SJCRH30 (cell line): ENCODE measurements at regions not wholly inside any gene's neighbourhood (a gene's known extent, or its start where the extent isn't known, plus 50 kb on each side); places are given as distances from the start of the nearest gene placed in this dataset.

ENCODE experiments used
- DNase-seq, 2 experiments: peaks; one replicate each; pipeline ENCODE4 v3.0.0-alpha.2; 2015 to 2020
- H3K27ac ChIP-seq: fragments of 250-450 bp; sonication (Bioruptor Pico); 2 replicates; pipeline ENCODE4 v1.5.1; 2020; ENCODE audit warnings: mild to moderate bottlenecking, moderate library complexity
- H3K27me3 ChIP-seq: fragments of 250-450 bp; sonication (Bioruptor Pico); 2 replicates; pipeline ENCODE4 v1.5.1; 2020; ENCODE audit warnings: mild to moderate bottlenecking, moderate library complexity
- H3K36me3 ChIP-seq: fragments of 250-450 bp; sonication (Bioruptor Pico); 2 replicates; pipeline ENCODE4 v1.5.1; 2020; ENCODE audit warnings: mild to moderate bottlenecking, moderate library complexity
- H3K4me1 ChIP-seq: fragments of 250-450 bp; sonication (Bioruptor Pico); 2 replicates; pipeline ENCODE4 v1.5.1; 2020; ENCODE audit warnings: mild to moderate bottlenecking, moderate library complexity
- H3K4me3 ChIP-seq: fragments of 250-450 bp; sonication (Bioruptor Pico); 2 replicates; pipeline ENCODE4 v1.5.1; 2020; ENCODE audit warnings: mild to moderate bottlenecking, moderate library complexity
- H3K9me3 ChIP-seq: fragments of 250-450 bp; sonication (Bioruptor Pico); replicated peaks from 2 replicates; pipeline ENCODE4 v1.5.1; 2020; ENCODE audit warnings: mild to moderate bottlenecking, moderate library complexity

- no peak for DNase-seq
- Histone ChIP-seq H3K4me3 (no peak overlapping the region), H3K36me3 (no peaks in the 10 kb centered on the region), H3K9me3 (no peaks in the 10 kb centered on the region), H3K4me1 (no peaks in the 10 kb centered on the region), H3K27me3 (peaks cover 3% of the 10 kb centered on the region; the same call in 1 of the 2 replicates), H3K27ac (no peak overlapping the region)
Measured at GRCh38 chr15:97876281-97876675, 84.2 kb upstream of the ARRDC4 start.

DNA sequence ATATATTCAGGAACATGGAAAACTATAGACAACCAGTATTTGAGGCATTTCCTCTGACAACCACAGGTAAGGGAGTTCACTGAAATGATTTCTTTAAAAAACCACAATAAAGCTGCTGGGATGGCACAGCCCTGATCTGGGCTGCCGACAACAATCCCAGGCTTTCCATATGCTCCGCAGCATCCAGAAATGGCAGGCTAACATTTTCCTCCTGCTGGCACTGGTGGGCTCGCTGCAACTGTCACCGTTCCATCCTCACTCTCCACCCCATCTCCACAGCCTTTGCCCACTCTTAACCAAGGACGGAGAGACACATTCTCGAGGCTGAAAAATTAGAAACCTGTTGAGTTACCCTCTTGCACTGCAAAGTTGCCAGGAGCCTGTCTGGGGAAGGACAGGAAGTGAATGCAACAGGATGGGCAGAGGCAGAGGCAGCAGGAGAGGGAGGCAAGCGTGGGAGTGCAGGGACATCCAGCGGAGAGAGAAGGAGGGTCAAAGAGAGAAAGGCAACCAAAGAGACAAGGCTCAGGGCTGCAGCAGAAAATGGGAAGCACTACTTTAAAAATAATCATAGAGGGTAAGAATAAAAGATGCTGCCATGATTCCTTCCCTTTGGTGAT is 79.0 kb upstream of the ARRDC4 start:
- no peaks in the 10 kb centered on the region for H3K4me1 ChIP-seq
- H3K4me3 ChIP-seq: no peak overlapping the region
- H3K27me3 ChIP-seq: peaks cover 3% of the 10 kb centered on the region; the same call in 1 of the 2 replicates
- no peak overlapping the region for H3K27ac ChIP-seq
- H3K9me3 ChIP-seq: no peaks in the 10 kb centered on the region
- no peaks in the 10 kb centered on the region for H3K36me3 ChIP-seq
- DNase-seq: no peak

- no peaks in the 10 kb centered on the region for H3K36me3 ChIP-seq
- no peak overlapping the region for H3K4me3 ChIP-seq
- no peaks in the 10 kb centered on the region for H3K4me1 ChIP-seq
- no peak for DNase-seq
- H3K27ac ChIP-seq: no peak overlapping the region
- no peaks in the 10 kb centered on the region for H3K9me3 ChIP-seq
- H3K27me3 ChIP-seq: peaks cover under 1% of the 10 kb centered on the region; the same call in 1 of the 2 replicates
Measured at GRCh38 chr15:97884513-97885131, 75.9 kb upstream of the ARRDC4 start.

DNA sequence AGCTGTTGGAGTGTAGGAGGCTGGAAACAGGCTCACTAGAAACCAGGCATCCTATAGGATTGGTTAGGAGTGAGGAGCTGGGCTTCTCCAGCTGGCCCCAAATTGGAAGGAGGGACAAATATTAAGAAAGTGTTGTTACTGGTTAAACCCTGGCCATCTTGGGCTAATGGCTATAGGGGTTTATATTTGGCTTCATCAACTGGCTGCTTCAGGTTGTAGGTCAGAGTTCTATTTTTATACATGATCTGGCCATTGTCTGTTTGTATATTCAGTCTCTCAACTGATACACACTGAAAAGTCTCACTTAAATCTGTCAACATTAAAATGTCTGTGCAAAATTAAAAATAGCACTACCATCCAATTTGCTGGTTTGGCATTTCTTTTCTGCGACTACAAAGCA is 70.2 kb upstream of the ARRDC4 start:
- Histone ChIP-seq H3K27ac (no peak overlapping the region), H3K27me3 (no peaks in the 10 kb centered on the region), H3K9me3 (no peaks in the 10 kb centered on the region), H3K4me1 (no peaks in the 10 kb centered on the region), H3K36me3 (no peaks in the 10 kb centered on the region), H3K4me3 (no peak overlapping the region)
- DNase-seq: no peak

DNA sequence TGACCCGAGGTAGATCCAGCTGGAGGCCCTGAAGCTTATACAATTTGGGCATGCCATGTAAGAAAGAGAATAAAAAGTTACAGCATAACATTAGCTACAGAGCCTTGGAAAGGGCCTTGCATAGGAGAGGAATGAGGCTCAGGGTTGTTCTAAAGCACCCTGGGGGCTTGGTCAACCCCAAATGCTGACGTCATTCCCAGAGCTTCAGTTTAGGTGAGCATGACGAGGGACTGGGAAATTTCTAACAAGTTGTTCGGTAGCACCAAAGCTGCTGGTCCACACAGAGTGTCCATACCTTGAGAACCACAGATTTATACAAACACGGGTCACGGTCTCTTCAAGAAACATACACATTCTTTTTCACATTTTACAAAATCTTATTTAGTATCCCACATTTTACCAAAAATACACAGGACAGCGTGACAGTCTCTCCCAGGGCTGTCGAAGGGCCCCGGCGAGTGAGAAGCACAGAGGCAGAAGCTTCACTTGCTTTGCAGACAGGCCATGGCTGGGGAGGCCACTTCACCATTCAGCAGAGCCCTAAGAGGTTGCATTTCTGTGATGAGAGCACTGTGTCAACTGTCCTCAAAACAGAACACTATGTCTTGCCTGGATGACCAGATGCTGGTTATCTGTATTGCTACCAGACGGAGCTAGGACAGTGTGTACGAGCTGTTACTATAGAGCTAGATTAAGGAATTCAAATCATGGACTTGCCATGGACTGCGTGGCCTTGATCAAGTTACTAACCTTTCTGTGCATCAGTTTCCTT is 68.2 kb upstream of the ARRDC4 start:
- H3K9me3 ChIP-seq: no peaks in the 10 kb centered on the region
- no peak overlapping the region for H3K27ac ChIP-seq
- H3K36me3 ChIP-seq: no peaks in the 10 kb centered on the region
- H3K27me3 ChIP-seq: no peaks in the 10 kb centered on the region
- no peak overlapping the region for H3K4me3 ChIP-seq
- H3K4me1 ChIP-seq: no peaks in the 10 kb centered on the region
- no peak for DNase-seq

GRCh38 chr15:97893967-97894366 is 66.5 kb upstream of the ARRDC4 start:
- peaks cover 7% of the 10 kb centered on the region; the same call in 1 of the 2 replicates for H3K27me3 ChIP-seq
- H3K4me1 ChIP-seq: no peaks in the 10 kb centered on the region
- no peak for DNase-seq
- no peaks in the 10 kb centered on the region for H3K36me3 ChIP-seq
- H3K9me3 ChIP-seq: no peaks in the 10 kb centered on the region
- no peak overlapping the region for H3K4me3 ChIP-seq
- H3K27ac ChIP-seq: no peak overlapping the region

GRCh38 chr15:97899981-97900380 is 60.5 kb upstream of the ARRDC4 start:
- DNase-seq: no peak
- Histone ChIP-seq H3K4me3 (no peak overlapping the region), H3K27me3 (peaks cover 11% of the 10 kb centered on the region; the same call in 1 of the 2 replicates), H3K4me1 (no peaks in the 10 kb centered on the region), H3K9me3 (no peaks in the 10 kb centered on the region), H3K27ac (no peak overlapping the region), H3K36me3 (no peaks in the 10 kb centered on the region)

DNA sequence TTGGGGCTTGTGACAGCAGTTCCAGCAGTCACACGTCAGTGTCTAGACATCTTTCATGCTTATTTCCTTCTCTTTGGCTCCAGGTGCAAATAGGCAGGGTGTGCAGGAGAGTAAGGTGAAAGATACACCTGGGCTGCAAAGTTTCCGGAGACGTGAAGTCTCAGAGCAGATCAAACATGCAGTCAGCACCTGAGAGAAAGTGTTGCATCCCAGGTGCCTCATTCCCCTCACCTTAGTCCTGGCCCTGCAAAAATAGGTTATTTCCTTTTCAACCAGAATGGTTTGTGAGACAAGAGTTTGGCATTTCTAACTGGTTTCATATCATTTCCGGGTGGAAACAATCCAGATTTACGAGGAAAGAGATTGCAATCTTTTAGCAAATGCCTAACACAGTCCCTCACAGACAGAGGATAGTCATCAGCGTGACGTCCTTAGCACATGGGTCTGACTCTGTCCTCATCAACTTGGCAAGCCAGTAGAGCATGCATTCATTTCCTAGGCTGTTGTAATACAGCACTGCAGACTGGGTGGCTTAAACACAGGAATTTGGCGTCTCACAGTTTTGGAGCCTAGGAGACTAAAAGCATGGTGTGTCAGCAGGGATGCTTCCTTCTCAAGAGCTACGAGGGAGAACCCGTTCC is 58.2 kb upstream of the ARRDC4 start:
- Histone ChIP-seq H3K4me1 (no peaks in the 10 kb centered on the region), H3K27ac (no peak overlapping the region), H3K9me3 (no peaks in the 10 kb centered on the region), H3K27me3 (peaks cover 11% of the 10 kb centered on the region; the same call in 1 of the 2 replicates), H3K4me3 (no peak overlapping the region), H3K36me3 (no peaks in the 10 kb centered on the region)
- no peak for DNase-seq

GRCh38 chr15:97903560-97903959 is 56.9 kb upstream of the ARRDC4 start:
- peaks cover 6% of the 10 kb centered on the region; the same call in 1 of the 2 replicates for H3K27me3 ChIP-seq
- no peak overlapping the region for H3K27ac ChIP-seq
- H3K4me1 ChIP-seq: no peaks in the 10 kb centered on the region
- no peaks in the 10 kb centered on the region for H3K36me3 ChIP-seq
- no peaks in the 10 kb centered on the region for H3K9me3 ChIP-seq
- H3K4me3 ChIP-seq: no peak overlapping the region
- no peak for DNase-seq

DNA sequence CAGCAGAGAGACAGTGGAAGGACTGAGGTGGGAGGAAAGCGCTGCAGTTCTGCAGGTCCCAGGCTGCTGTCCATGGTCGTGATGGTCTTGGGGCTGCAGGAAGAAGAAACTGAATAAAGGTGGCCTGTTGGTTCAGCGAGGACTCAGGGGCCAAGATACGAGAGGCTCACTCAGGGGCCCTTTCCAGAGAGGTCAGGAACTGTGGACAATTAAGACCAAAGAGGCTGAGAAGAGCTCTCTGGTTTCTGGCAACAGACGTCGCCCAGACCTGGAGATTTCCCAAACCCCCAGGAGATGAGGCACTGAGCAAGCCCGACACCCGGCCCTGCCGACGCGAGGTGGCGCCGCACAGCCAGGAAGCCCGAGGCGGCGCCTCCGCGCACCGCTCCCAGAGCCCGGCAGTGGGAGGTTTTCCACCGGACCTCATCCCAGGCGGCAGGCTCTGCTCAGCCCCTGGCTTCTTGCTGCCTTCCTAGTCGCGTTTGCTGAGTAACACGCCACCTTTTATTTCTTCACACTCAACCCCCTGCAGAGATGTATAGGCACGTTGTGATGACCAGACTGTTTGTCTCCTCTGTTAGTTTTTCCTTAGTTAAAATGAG is 56.4 kb upstream of the ARRDC4 start:
- H3K9me3 ChIP-seq: no peaks in the 10 kb centered on the region

GRCh38 chr15:97909291-97909891 is 51.1 kb upstream of the ARRDC4 start:
- H3K27me3 ChIP-seq: 0 out of 2 replicates have a peak, but pooled peaks cover 3% of the 10 kb centered on the region
- no peaks in the 10 kb centered on the region for H3K4me1 ChIP-seq
- H3K9me3 ChIP-seq: no peaks in the 10 kb centered on the region
- H3K27ac ChIP-seq: no peak overlapping the region
- DNase-seq: peak; percentile 49 to 79
- H3K4me3 ChIP-seq: no peak overlapping the region
- H3K36me3 ChIP-seq: no peaks in the 10 kb centered on the region

More for the DNA sequence above, 56.4 kb upstream of the ARRDC4 start:
- Histone ChIP-seq H3K36me3 (no peaks in the 10 kb centered on the region), H3K4me1 (no peaks in the 10 kb centered on the region), H3K27me3 (0 out of 2 replicates have a peak, but pooled peaks cover 3% of the 10 kb centered on the region), H3K27ac (no peak overlapping the region), H3K4me3 (no peak overlapping the region)
- DNase-seq: peak; percentile 39 to 56
